Panc1 (cell line): ENCODE measurements at regions not wholly inside any gene's neighbourhood (a gene's known extent, or its start where the extent isn't known, plus 50 kb on each side); places are given as distances from the start of the nearest gene placed in this dataset.

ENCODE experiments used
- ATAC-seq: fragments of 200-7000 bp; cut with Tn5 transposase; 2 replicates; pipeline ENCODE4 v1.9.1; 2020; ENCODE audit warnings: mild to moderate bottlenecking, moderate library complexity
- BruUV-seq: library from RNA; stranded (reverse); fragments of 400-500 nt; replicated peaks from 2 replicates; lab custom pipeline; 2021; lab: Mats Ljungman, UMichigan
- CTCF ChIA-PET: fragments of 300-600 bp; sonication (Branson Sonifier 250); formaldehyde crosslinking; loops from one replicate; lab custom pipeline; 2022; ENCODE audit warnings: antibody characterized with exemption; lab: Charles Lee
- POLR2A ChIA-PET: fragments of 300-600 bp; sonication (Branson Sonifier 250); formaldehyde crosslinking; loops from one replicate; lab custom pipeline; 2022; ENCODE audit warnings: antibody characterized with exemption; lab: Charles Lee
- DNase-seq: peaks from one replicate; pipeline ENCODE4 v3.0.0-alpha.2; 2010; ENCODE audit warnings: low read depth, low spot score
- H3K27ac ChIP-seq: 2 replicates; pipeline ENCODE4 v1.5.1; 2011; ENCODE audit warnings: mild to moderate bottlenecking, low read length, inconsistent platforms
- H3K27me3 ChIP-seq: fragments of 200-500 bp; sonication (Bioruptor generic); 2 replicates; pipeline ENCODE4 v1.6.0; 2014; ENCODE audit warnings: low read length, inconsistent platforms; ENCODE audit not compliant: control insufficient read depth, insufficient read depth
- H3K36me3 ChIP-seq: fragments of 200-500 bp; sonication (Bioruptor generic); 2 replicates; pipeline ENCODE4 v1.5.1; 2014; ENCODE audit warnings: inconsistent platforms, mild to moderate bottlenecking, low read length, moderate library complexity; ENCODE audit not compliant: control insufficient read depth, insufficient read depth
- H3K4me1 ChIP-seq: 2 replicates; pipeline ENCODE4 v1.5.1; 2011; ENCODE audit warnings: inconsistent platforms, mild to moderate bottlenecking, low read length, moderate library complexity; ENCODE audit not compliant: control insufficient read depth, insufficient read depth
- H3K4me3 ChIP-seq, 2 experiments: 2 replicates each; pipeline ENCODE4 v1.5.1; 2011 to 2012; ENCODE audit warnings: low read depth in 2 of 2, low read length in 2 of 2, mild to moderate bottlenecking in 2 of 2, inconsistent platforms in 1 of 2, moderate library complexity in 1 of 2
- H3K9me3 ChIP-seq: fragments of 200-500 bp; sonication (Bioruptor generic); 2 replicates; pipeline ENCODE4 v1.5.1; 2014; ENCODE audit warnings: low read depth, mild to moderate bottlenecking, inconsistent platforms, low read length, moderate library complexity; ENCODE audit not compliant: control insufficient read depth, insufficient read depth
- CTCF ChIP-seq: fragments of 450-650 bp; IDR thresholded peaks from 2 replicates; pipeline ENCODE4 v1.5.1; 2017; ENCODE audit warnings: mild to moderate bottlenecking
- POLR2AphosphoS5 ChIP-seq: IDR thresholded peaks from 2 replicates; pipeline ENCODE4 v1.6.1; 2012; ENCODE audit warnings: mild to moderate bottlenecking, low read depth, low read length, moderate library complexity
- REST ChIP-seq, 2 experiments: IDR thresholded peaks; 2 replicates each; pipeline ENCODE4 v1.6.1; 2011 to 2012; ENCODE audit warnings: low read depth in 2 of 2, control low read depth in 1 of 2, low read length in 1 of 2, mild to moderate bottlenecking in 1 of 2, moderate library complexity in 1 of 2; ENCODE audit not compliant: insufficient read depth in 1 of 2
- SIN3A ChIP-seq: IDR thresholded peaks from 2 replicates; pipeline ENCODE4 v1.6.1; 2012; ENCODE audit warnings: low read depth, mild to moderate bottlenecking, low read length, moderate library complexity, borderline replicate concordance; ENCODE audit not compliant: insufficient read depth
- TCF7L2 ChIP-seq: IDR thresholded peaks from 2 replicates; pipeline ENCODE4 v1.6.1; 2011; ENCODE audit warnings: mild to moderate bottlenecking, low read depth, low read length, inconsistent platforms
- in situ Hi-C: cut with HindIII; loops from 2 replicates; pipeline ENCODE4 v1.10.0; 2016; ENCODE audit warnings: low sequenced_read_pairs, low pct_unique_long_range_greater_than_20kb
- intact Hi-C: fragments of 100-400 bp; cut with micrococcal nuclease; formaldehyde crosslinking; loops from one replicate; pipeline ENCODE4 v1.10.0; 2022; ENCODE audit not compliant: unreplicated experiment

DNA sequence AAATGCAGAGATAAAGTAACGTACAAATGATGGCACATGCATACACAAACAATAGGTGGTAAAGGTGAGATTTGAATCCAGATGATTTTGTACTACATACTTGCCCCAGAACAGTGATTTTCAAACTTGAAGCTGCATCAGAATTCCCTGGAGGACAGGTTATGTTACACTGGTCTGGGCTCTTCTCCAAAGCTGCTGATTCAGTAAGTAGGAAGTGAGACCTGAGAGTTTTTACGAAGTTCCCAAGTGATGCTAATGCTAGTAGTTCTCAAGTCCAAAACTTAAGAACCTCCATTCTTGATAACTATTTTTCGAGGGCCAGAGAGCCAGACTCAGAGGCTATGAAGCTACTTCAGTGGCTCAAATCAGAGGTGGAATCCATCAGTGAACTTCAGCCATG, 159.0 kb upstream of the POM121L12 start:
- Histone ChIP-seq H3K9me3 (no peaks in the 10 kb centered on the region), H3K4me1 (no peaks in the 10 kb centered on the region), H3K27ac (no peak overlapping the region), H3K36me3 (no peaks in the 10 kb centered on the region), H3K4me3 (no peak overlapping the region), H3K27me3 (no peaks in the 10 kb centered on the region)
- intact Hi-C loops = no loop called here
- CTCF ChIA-PET = no interaction called here
- no peak for TF ChIP-seq SIN3A
- DNase-seq = no peak
- POLR2A ChIA-PET = no interaction called here
- no TSS peak for BruUV-seq
- no peak for ATAC-seq
- in situ Hi-C loops = no loop called here

DNA sequence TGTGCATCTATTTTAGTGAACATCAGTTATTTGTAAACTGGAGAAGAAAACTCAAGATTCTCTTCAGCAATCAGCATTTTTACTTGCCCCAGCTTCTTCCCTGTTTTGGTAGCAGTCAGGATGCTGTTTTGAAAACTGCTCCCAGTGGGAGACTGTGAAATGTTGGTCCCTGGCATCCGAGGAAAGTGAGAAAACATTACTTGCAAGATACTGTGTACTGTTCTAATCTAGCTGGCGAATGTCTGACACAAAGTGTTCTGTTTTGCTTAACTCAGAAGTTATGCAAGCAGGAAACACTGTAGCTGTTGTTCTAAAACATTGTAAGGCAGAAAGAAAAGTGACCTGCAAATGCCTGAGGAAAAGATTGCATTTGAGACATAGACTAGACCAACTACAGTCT, 171.8 kb upstream of the POM121L12 start:
- DNase-seq (no peak), ATAC-seq (no peak)
- no peaks in the 10 kb centered on the region for H3K36me3 ChIP-seq
- POLR2A ChIA-PET = no interaction called here
- intact Hi-C loops (no loop called here), in situ Hi-C loops (no loop called here)
- no peak overlapping the region for H3K27ac ChIP-seq
- CTCF ChIA-PET = no interaction called here
- no TSS peak for BruUV-seq
- H3K27me3 ChIP-seq = no peaks in the 10 kb centered on the region
- H3K9me3 ChIP-seq = no peaks in the 10 kb centered on the region
- no peak for TF ChIP-seq CTCF
- no peak for TF ChIP-seq SIN3A
- no peak for TF ChIP-seq TCF7L2
- TF ChIP-seq REST (IDR thresholded peaks at IDR 0.05; ENCODE audit: insufficient read depth in 1 of 2, low read depth in 2 of 2, low read length in 1 of 2) = no peak
- no peak for TF ChIP-seq POLR2AphosphoS5
- H3K4me3 ChIP-seq = no peak overlapping the region
- no peaks in the 10 kb centered on the region for H3K4me1 ChIP-seq

- no peaks in the 10 kb centered on the region for H3K27me3 ChIP-seq
- H3K4me3 ChIP-seq = no peak overlapping the region
- ATAC-seq (no peak), DNase-seq (no peak)
- H3K27ac ChIP-seq = no peak overlapping the region
- no TSS peak for BruUV-seq
- ChIA-PET CTCF (no interaction called here), POLR2A (no interaction called here)
- intact Hi-C loops (no loop called here), in situ Hi-C loops (no loop called here)
- H3K36me3 ChIP-seq = no peaks in the 10 kb centered on the region
- 0 out of 2 replicates have a peak, but pooled peaks cover 2% of the 10 kb centered on the region for H3K9me3 ChIP-seq
- H3K4me1 ChIP-seq = no peaks in the 10 kb centered on the region
- TF ChIP-seq SIN3A = no peak
Measured at GRCh38 chr7:52862321-52862720, 173.1 kb upstream of the POM121L12 start.
